IMR-90 (cell line): ENCODE measurements at regions not wholly inside any gene's neighbourhood (a gene's known extent, or its start where the extent isn't known, plus 50 kb on each side); places are given as distances from the start of the nearest gene placed in this dataset.

Experiments
- ATAC-seq: fragments of 200-7000 bp; cut with Tn5 transposase; 2 replicates; pipeline ENCODE4 v1.9.1; 2020; ENCODE audit warnings: low read depth, mild to moderate bottlenecking, moderate library complexity
- BruUV-seq: library from RNA; stranded (reverse); fragments of 400-500 nt; replicated peaks from 2 replicates; lab custom pipeline; 2021; lab: Mats Ljungman, UMichigan
- CTCF ChIA-PET: fragments of 300-600 bp; formaldehyde crosslinking; extraction: SDS; loops from one replicate; lab custom pipeline; 2021; ENCODE audit warnings: antibody characterized with exemption; lab: Yijun Ruan, JAX
- POLR2A ChIA-PET: fragments of 300-600 bp; sonication (Branson Sonifier 250); formaldehyde crosslinking; loops from one replicate; lab custom pipeline; 2022; ENCODE audit warnings: antibody characterized with exemption; ENCODE audit not compliant: unreplicated experiment; lab: Charles Lee
- DNase-seq: peaks from one replicate; pipeline ENCODE4 v3.0.0; 2013
- H2AFZ ChIP-seq: replicated peaks from 2 replicates; pipeline ENCODE3; 2013; ENCODE audit warnings: low read length, mild to moderate bottlenecking; ENCODE audit not compliant: poor library complexity
- H2AK5ac ChIP-seq: 2 replicates; pipeline ENCODE4 v1.6.1; 2013; ENCODE audit warnings: low read depth, low read length, inconsistent platforms
- H2AK9ac ChIP-seq: replicated peaks from 2 replicates; pipeline ENCODE3; 2013; ENCODE audit warnings: mild to moderate bottlenecking, low read depth, low read length, moderate library complexity; ENCODE audit not compliant: poor library complexity
- H2BK120ac ChIP-seq: 2 replicates; pipeline ENCODE4 v1.6.1; 2013; ENCODE audit warnings: low read depth, low read length, inconsistent platforms
- H2BK15ac ChIP-seq: 3 replicates; pipeline ENCODE4 v1.6.1; 2013; ENCODE audit warnings: low read depth, low read length, inconsistent platforms
- H2BK20ac ChIP-seq: 2 replicates; pipeline ENCODE4 v1.6.1; 2013; ENCODE audit warnings: low read depth, mild to moderate bottlenecking, inconsistent platforms, low read length, moderate library complexity
- H2BK5ac ChIP-seq: 2 replicates; pipeline ENCODE4 v1.6.1; 2013; ENCODE audit warnings: mild to moderate bottlenecking, low read depth, low read length, inconsistent platforms; ENCODE audit not compliant: poor library complexity, severe bottlenecking
- H3K14ac ChIP-seq: replicated peaks from 2 replicates; pipeline ENCODE4 v1.6.1; 2013; ENCODE audit warnings: low read depth, low read length, inconsistent platforms
- H3K18ac ChIP-seq: 2 replicates; pipeline ENCODE4 v1.6.1; 2013; ENCODE audit warnings: low read depth, low read length, control low read depth
- H3K23ac ChIP-seq: 2 replicates; pipeline ENCODE4 v1.6.1; 2013; ENCODE audit warnings: low read depth, low read length, inconsistent platforms
- H3K27ac ChIP-seq: 2 replicates; pipeline ENCODE4 v1.5.1; 2013; ENCODE audit warnings: mild to moderate bottlenecking, control low read depth, low read length; ENCODE audit not compliant: insufficient read depth
- H3K27me3 ChIP-seq: 2 replicates; pipeline ENCODE4 v1.6.1; 2013; ENCODE audit warnings: low read length; ENCODE audit not compliant: control insufficient read depth, insufficient read depth
- H3K36me3 ChIP-seq: 2 replicates; pipeline ENCODE4 v1.6.1; 2013; ENCODE audit warnings: low read length, mixed read lengths; ENCODE audit not compliant: control insufficient read depth, insufficient read depth
- H3K4ac ChIP-seq: 2 replicates; pipeline ENCODE4 v1.6.1; 2013; ENCODE audit warnings: low read depth, low read length, inconsistent platforms
- H3K4me1 ChIP-seq: 2 replicates; pipeline ENCODE4 v1.6.1; 2013; ENCODE audit warnings: low read length, mixed read lengths; ENCODE audit not compliant: control insufficient read depth, insufficient read depth
- H3K4me2 ChIP-seq: 2 replicates; pipeline ENCODE4 v1.6.1; 2013; ENCODE audit warnings: low read depth, mild to moderate bottlenecking, control low read depth, low read length, moderate library complexity
- H3K4me3 ChIP-seq: 2 replicates; pipeline ENCODE4 v1.5.1; 2013; ENCODE audit warnings: low read depth, mild to moderate bottlenecking, control low read depth, low read length, moderate library complexity; ENCODE audit not compliant: insufficient read depth
- H3K56ac ChIP-seq: 2 replicates; pipeline ENCODE4 v1.6.1; 2013; ENCODE audit warnings: low read length, inconsistent platforms; ENCODE audit not compliant: insufficient read depth; ENCODE audit errors: extremely low read depth
- H3K79me1 ChIP-seq, 2 experiments: 2 replicates each; pipeline ENCODE4 v1.6.1; 2013; ENCODE audit warnings: low read length in 2 of 2, inconsistent platforms in 1 of 2, low read depth in 1 of 2
- H3K9ac ChIP-seq: 2 replicates; pipeline ENCODE4 v1.6.1; 2013; ENCODE audit warnings: low read depth, low read length, control low read depth
- H3K9me1 ChIP-seq: 2 replicates; pipeline ENCODE4 v1.6.1; 2013; ENCODE audit warnings: low read length, inconsistent platforms; ENCODE audit not compliant: insufficient read depth
- H3K9me3 ChIP-seq: 2 replicates; pipeline ENCODE4 v1.6.1; 2013; ENCODE audit warnings: low read length; ENCODE audit not compliant: control insufficient read depth, insufficient read depth
- H4K20me1 ChIP-seq: 2 replicates; pipeline ENCODE4 v1.6.1; 2013; ENCODE audit warnings: low read length, inconsistent platforms; ENCODE audit not compliant: insufficient read depth
- H4K5ac ChIP-seq: 2 replicates; pipeline ENCODE4 v1.6.1; 2013; ENCODE audit warnings: mild to moderate bottlenecking, low read depth, low read length, control low read depth
- H4K8ac ChIP-seq, 2 experiments: 2 replicates each; pipeline ENCODE4 v1.6.1; 2013; ENCODE audit warnings: low read depth in 2 of 2, low read length in 2 of 2, control low read depth in 1 of 2, inconsistent platforms in 1 of 2
- H4K91ac ChIP-seq: 2 replicates; pipeline ENCODE4 v1.6.1; 2013; ENCODE audit warnings: low read depth, low read length, inconsistent platforms; ENCODE audit not compliant: insufficient read depth
- BHLHE40 ChIP-seq: fragments of 150-350 bp; IDR thresholded peaks from 2 replicates; pipeline ENCODE4 v1.6.1; 2016; ENCODE audit warnings: mild to moderate bottlenecking, low read depth, low read length
- CHD1 ChIP-seq: IDR thresholded peaks from 2 replicates; pipeline ENCODE4 v1.6.1; 2012; ENCODE audit warnings: low read depth, low read length, improper control_type of control experiment
- FOS ChIP-seq: fragments of 150-350 bp; IDR thresholded peaks from 2 replicates; pipeline ENCODE4 v1.6.1; 2016; ENCODE audit warnings: low read depth, low read length
- MXI1 ChIP-seq: IDR thresholded peaks from 2 replicates; pipeline ENCODE4 v1.6.1; 2012; ENCODE audit warnings: low read depth, mild to moderate bottlenecking, low read length, moderate library complexity, borderline replicate concordance
- POLR2A ChIP-seq: IDR thresholded peaks from 2 replicates; pipeline ENCODE4 v1.6.1; 2012; ENCODE audit warnings: mild to moderate bottlenecking, low read depth, low read length
- RAD21 ChIP-seq: IDR thresholded peaks from 2 replicates; pipeline ENCODE4 v1.6.1; 2012; ENCODE audit warnings: low read length, improper control_type of control experiment
- RCOR1 ChIP-seq: IDR thresholded peaks from 2 replicates; pipeline ENCODE4 v1.6.1; 2012; ENCODE audit warnings: mild to moderate bottlenecking, low read length, improper control_type of control experiment; ENCODE audit not compliant: insufficient replicate concordance
- SMC3 ChIP-seq: fragments of 150-350 bp; IDR thresholded peaks from 2 replicates; pipeline ENCODE4 v1.6.1; 2016; ENCODE audit warnings: low read depth, mild to moderate bottlenecking, antibody characterized with exemption, low read length, moderate library complexity
- WGBS, 2 experiments: methylation state at CpG; one replicate each; pipeline versions ENCODE4 v1.1.5 to v1.1.7; 2013; ENCODE audit warnings: missing lambda C conversion rate in 2 of 2; ENCODE audit not compliant: insufficient read length in 1 of 2; ENCODE audit errors: extremely low coverage in 2 of 2; 5-methylcytosine and 5-hydroxymethylcytosine counted together
- dilution Hi-C: fragments of 300-500 bp; cut with HindIII; formaldehyde crosslinking; loops from one replicate; pipeline ENCODE4 v1.14.3; 2018; ENCODE audit warnings: low sequenced_read_pairs; ENCODE audit not compliant: unreplicated experiment
- in situ Hi-C: fragments of 300-500 bp; cut with MboI; formaldehyde crosslinking; loops from 3 replicates; pipeline ENCODE4 v1.14.3; 2019; ENCODE audit warnings: low sequenced_read_pairs, inconsistent platforms, mixed read lengths
- intact Hi-C: fragments of 100-400 bp; cut with micrococcal nuclease; formaldehyde crosslinking; loops from 2 replicates; pipeline ENCODE4 v1.10.0; 2022
- TF ChIP-seq, protein P1 (sequence below): fragments of 150-350 bp; IDR thresholded peaks from 2 replicates; pipeline ENCODE4 v1.6.1; 2016; ENCODE audit warnings: low read depth, mild to moderate bottlenecking, low read length, moderate library complexity, borderline replicate concordance

GRCh38 chr9:38308136-38308535 is 84.4 kb upstream of the ALDH1B1 start:
- no peaks in the 10 kb centered on the region for H3K4me1 ChIP-seq
- H3K79me1 ChIP-seq = no peaks in the 10 kb centered on the region
- H2BK15ac ChIP-seq = no peak overlapping the region
- H3K27ac ChIP-seq = no peak overlapping the region
- H2BK5ac ChIP-seq = no peak overlapping the region
- no peak overlapping the region for H2BK120ac ChIP-seq
- H4K8ac ChIP-seq = no peak overlapping the region
- no peaks in the 10 kb centered on the region for H3K36me3 ChIP-seq
- H3K4me2 ChIP-seq = no peak overlapping the region
- no peak overlapping the region for H3K23ac ChIP-seq
- dilution Hi-C loops (no loop called here), in situ Hi-C loops (no loop called here), intact Hi-C loops (no loop called here)
- H3K27me3 ChIP-seq = peaks cover 32% of the 10 kb centered on the region
- H2AFZ ChIP-seq = no peak overlapping the region
- no peak overlapping the region for H3K56ac ChIP-seq
- H3K18ac ChIP-seq = no peak overlapping the region
- DNase-seq = no peak
- ATAC-seq = no peak
- H4K91ac ChIP-seq = no peak overlapping the region
- no peaks in the 10 kb centered on the region for H3K9me1 ChIP-seq
- no TSS peak for BruUV-seq
- ChIA-PET POLR2A (no interaction called here), CTCF (no interaction called here)
- no peak overlapping the region for H3K14ac ChIP-seq
- H2AK9ac ChIP-seq = no peak overlapping the region
- 100% methylated on average over 2 of the region's 4 CpGs; no CpG with 5 or more reads in 1 of the 2 experiments for WGBS, 2 experiments
- H3K9me3 ChIP-seq = no peaks in the 10 kb centered on the region
- no peak overlapping the region for H2BK20ac ChIP-seq
- TF ChIP-seq RAD21 (no peak), RCOR1 (no peak), MXI1 (no peak), CHD1 (no peak), SMC3 (no peak), BHLHE40 (no peak), FOS (no peak), POLR2A (no peak)
- TF ChIP-seq, protein P1, sequence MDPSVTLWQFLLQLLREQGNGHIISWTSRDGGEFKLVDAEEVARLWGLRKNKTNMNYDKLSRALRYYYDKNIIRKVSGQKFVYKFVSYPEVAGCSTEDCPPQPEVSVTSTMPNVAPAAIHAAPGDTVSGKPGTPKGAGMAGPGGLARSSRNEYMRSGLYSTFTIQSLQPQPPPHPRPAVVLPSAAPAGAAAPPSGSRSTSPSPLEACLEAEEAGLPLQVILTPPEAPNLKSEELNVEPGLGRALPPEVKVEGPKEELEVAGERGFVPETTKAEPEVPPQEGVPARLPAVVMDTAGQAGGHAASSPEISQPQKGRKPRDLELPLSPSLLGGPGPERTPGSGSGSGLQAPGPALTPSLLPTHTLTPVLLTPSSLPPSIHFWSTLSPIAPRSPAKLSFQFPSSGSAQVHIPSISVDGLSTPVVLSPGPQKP = no peak
- no peaks in the 10 kb centered on the region for H4K20me1 ChIP-seq
- H2AK5ac ChIP-seq = no peak overlapping the region
- H4K5ac ChIP-seq = no peak overlapping the region
- no peak overlapping the region for H3K4ac ChIP-seq
- H3K9ac ChIP-seq = no peak overlapping the region
- no peak overlapping the region for H3K4me3 ChIP-seq
